ENCODE measurements at regions not wholly inside any gene's neighbourhood (a gene's known extent, or its start where the extent isn't known, plus 50 kb on each side); places are given as distances from the start of the nearest gene placed in this dataset.
A peak's percentile ranks its signal among the peaks of the same experiment; 100 is the strongest.

DNA sequence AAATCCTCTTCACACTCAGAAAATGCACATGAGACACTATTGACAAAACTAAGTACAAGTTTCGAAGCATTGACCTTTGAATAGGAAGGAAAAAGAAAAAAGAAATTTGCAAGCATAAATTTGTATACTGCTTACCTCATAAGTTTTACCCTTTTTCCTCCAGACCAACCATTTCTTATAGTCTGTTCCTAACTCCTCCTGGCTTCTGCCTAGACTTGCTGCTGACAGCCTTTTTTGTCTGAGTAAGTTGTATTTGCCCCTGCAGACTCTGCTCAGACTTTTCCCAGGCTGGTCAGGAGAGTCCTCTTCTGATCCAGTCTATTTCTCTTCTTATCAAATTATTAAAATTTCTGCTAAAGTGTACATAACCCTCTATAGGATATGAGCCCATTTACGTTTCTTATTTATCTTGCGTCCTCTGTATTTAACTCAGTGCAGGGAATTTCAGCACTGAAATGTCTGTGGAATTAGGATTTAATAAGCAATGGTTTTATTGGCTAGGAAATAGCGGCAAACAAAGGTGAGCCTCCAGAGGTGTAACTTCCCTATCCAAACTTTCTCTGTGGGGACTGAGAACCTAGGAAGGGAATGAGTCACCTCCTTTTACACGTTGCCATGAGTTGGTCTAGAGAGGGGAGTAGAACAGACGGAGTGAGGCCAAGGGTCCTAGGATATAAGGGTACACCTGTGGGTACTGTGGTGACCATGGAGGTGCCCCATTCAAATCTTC lies 207.1 kb upstream of the MARCKS start:
- H3K36me3 ChIP-seq = no peaks in the 10 kb centered on the region
- H3K4me3 ChIP-seq (ENCODE audit: low read depth, low read length) = no peak overlapping the region
- H3K9me3 ChIP-seq = no peaks in the 10 kb centered on the region
- DNase-seq = no peak
- TF ChIP-seq, protein P1, sequence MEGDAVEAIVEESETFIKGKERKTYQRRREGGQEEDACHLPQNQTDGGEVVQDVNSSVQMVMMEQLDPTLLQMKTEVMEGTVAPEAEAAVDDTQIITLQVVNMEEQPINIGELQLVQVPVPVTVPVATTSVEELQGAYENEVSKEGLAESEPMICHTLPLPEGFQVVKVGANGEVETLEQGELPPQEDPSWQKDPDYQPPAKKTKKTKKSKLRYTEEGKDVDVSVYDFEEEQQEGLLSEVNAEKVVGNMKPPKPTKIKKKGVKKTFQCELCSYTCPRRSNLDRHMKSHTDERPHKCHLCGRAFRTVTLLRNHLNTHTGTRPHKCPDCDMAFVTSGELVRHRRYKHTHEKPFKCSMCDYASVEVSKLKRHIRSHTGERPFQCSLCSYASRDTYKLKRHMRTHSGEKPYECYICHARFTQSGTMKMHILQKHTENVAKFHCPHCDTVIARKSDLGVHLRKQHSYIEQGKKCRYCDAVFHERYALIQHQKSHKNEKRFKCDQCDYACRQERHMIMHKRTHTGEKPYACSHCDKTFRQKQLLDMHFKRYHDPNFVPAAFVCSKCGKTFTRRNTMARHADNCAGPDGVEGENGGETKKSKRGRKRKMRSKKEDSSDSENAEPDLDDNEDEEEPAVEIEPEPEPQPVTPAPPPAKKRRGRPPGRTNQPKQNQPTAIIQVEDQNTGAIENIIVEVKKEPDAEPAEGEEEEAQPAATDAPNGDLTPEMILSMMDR (IDR thresholded peaks at IDR 0.05; ENCODE audit: low read depth, low read length) = no peak
- H3K27me3 ChIP-seq = no peaks in the 10 kb centered on the region
- H3K4me1 ChIP-seq = no peaks in the 10 kb centered on the region

DNA sequence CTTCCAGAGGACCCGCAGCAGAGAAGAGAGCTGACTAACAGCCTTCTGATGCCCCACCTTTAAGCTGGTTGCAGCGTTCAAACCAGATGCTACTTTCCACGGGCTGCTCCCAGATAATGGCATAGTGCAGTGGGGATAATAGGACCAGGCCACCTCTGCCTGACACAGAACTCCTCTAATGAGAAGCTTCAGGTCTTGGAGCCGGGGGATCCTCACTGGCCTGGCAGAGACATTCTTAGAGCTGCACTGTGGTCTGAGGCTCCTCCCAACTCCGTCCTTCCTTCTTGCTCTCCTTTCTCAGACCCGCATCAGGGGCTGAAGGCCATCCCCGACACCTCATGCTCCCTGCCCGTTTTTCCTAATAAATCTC lies 206.6 kb upstream of the MARCKS start:
- H3K4me1 ChIP-seq = no peaks in the 10 kb centered on the region
- H3K36me3 ChIP-seq = no peaks in the 10 kb centered on the region
- no peaks in the 10 kb centered on the region for H3K27me3 ChIP-seq
- H3K4me3 ChIP-seq (ENCODE audit: low read depth, low read length) = no peak overlapping the region
- TF ChIP-seq, protein P1 (IDR thresholded peaks at IDR 0.05; ENCODE audit: low read depth, low read length) = no peak
- no peaks in the 10 kb centered on the region for H3K9me3 ChIP-seq
- peak; percentile 35 for DNase-seq

DNA sequence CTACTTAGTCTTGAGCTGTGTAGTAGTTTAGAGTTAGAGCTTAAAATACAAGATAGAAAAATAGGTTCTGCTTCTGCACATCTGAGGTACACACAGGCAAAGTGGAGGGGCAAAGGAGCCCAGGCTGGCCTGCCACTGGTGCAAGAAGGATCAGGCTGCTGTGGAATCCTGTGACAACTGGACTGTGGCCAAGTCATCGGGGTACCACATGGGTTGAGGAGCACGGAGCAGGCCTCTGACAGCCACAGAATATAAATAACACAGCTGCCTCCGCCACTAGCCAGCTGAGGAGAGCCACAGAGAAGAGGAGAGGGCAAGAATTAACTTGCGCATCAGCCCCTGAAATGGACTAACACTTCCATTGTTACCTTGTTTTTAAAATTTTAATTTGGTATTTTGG lies 206.0 kb upstream of the MARCKS start:
- TF ChIP-seq, protein P1 (IDR thresholded peaks at IDR 0.05; ENCODE audit: low read depth, low read length) = no peak
- no peaks in the 10 kb centered on the region for H3K9me3 ChIP-seq

DNA sequence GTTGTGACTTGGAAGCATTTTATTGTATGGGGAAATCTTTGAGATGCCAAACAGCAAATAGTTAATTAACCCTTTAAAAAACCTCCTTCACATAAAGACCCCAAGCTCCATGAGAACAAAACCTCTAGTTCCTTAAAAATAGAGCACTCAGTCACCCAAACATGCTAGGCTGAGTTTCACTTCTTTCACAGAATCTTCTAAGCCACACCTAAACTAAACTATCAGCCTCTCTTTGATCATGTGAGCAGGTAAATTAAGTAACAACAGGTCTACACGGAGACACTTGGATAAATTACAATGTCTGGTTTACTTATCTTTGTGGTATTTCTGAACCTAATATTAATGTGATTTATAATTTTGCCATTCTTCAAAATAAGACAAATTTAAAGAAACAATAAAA lies 205.2 kb upstream of the MARCKS start:
- Histone ChIP-seq H3K9me3 (no peaks in the 10 kb centered on the region), H3K36me3 (no peaks in the 10 kb centered on the region), H3K4me3 (ENCODE audit: low read depth, low read length) (no peak overlapping the region), H3K27me3 (no peaks in the 10 kb centered on the region), H3K4me1 (no peaks in the 10 kb centered on the region)
- no peak for DNase-seq
- TF ChIP-seq, protein P1 (IDR thresholded peaks at IDR 0.05; ENCODE audit: low read depth, low read length) = no peak

More for the DNA sequence above, 206.0 kb upstream of the MARCKS start:
- Histone ChIP-seq H3K36me3 (no peaks in the 10 kb centered on the region), H3K27me3 (no peaks in the 10 kb centered on the region), H3K4me1 (no peaks in the 10 kb centered on the region), H3K4me3 (ENCODE audit: low read depth, low read length) (no peak overlapping the region)
- DNase-seq = no peak

DNA sequence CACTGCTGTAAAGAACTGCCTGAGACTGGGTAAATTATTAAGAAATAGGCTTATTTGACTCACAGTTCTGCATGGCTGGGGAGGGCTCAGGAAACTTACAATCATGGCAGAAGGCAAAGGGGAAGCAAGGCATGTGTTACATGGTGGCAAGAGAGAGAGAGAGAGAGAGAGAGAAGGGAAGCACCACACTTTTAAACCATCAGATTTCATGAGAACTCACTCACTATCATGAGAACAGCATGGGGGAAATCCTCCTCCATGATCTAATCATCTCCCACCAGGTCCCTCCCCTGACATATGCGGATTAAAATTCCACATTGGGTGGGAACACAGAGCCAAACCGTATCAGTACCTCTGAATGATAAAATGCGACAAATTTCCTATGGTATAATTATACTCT lies 203.9 kb upstream of the MARCKS start:
- no peak overlapping the region for H3K4me3 ChIP-seq (ENCODE audit: low read depth, low read length)
- no peaks in the 10 kb centered on the region for H3K4me1 ChIP-seq
- H3K9me3 ChIP-seq = no peaks in the 10 kb centered on the region
- no peaks in the 10 kb centered on the region for H3K36me3 ChIP-seq
- no peaks in the 10 kb centered on the region for H3K27me3 ChIP-seq
- no peak for DNase-seq
- TF ChIP-seq, protein P1 (IDR thresholded peaks at IDR 0.05; ENCODE audit: low read depth, low read length) = no peak

DNA sequence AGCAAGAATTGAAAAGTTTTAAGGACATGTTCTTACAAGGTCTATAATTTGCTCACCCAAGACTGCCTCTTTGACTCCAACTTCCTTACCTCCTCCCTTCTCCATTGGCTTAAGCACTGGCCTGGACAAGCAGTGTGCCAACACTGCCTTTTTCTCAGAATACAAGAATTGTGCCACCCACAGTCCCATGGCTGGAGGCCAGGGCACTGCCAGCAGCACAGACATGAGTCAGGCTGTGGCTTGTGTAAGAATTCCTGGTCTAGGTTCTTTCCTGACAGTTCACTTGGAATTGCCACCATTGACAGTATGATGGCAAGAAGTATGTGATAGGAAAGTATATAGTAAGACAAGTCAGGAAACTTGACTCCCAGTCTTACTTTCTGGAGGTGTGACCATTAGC lies 202.7 kb upstream of the MARCKS start:
- H3K27me3 ChIP-seq = no peaks in the 10 kb centered on the region
- no peaks in the 10 kb centered on the region for H3K4me1 ChIP-seq
- H3K36me3 ChIP-seq = no peaks in the 10 kb centered on the region
- TF ChIP-seq, protein P1 (IDR thresholded peaks at IDR 0.05; ENCODE audit: low read depth, low read length) = no peak
- no peak overlapping the region for H3K4me3 ChIP-seq (ENCODE audit: low read depth, low read length)
- H3K9me3 ChIP-seq = no peaks in the 10 kb centered on the region
- no peak for DNase-seq
